Mucosa of rectum (tissue), 2 donors: ENCODE measurements at regions not wholly inside any gene's neighbourhood (a gene's known extent, or its start where the extent isn't known, plus 50 kb on each side); places are given as distances from the start of the nearest gene placed in this dataset.
A peak's percentile ranks its signal among the peaks of the same experiment; 100 is the strongest.

Source experiments
- H3K27ac ChIP-seq, 2 donors: one replicate each; pipeline ENCODE4 v1.7.0; 2013; ENCODE audit warnings: inconsistent platforms in 2 of 2, low read depth in 2 of 2, low read length in 2 of 2
- H3K27me3 ChIP-seq, 2 donors: one replicate each; pipeline ENCODE4 v1.7.0; 2013; ENCODE audit warnings: low read length in 2 of 2; ENCODE audit not compliant: control insufficient read depth in 2 of 2, insufficient read depth in 2 of 2
- H3K36me3 ChIP-seq, 2 donors: one replicate each; pipeline ENCODE4 v1.7.0; 2013; ENCODE audit warnings: low read length in 2 of 2; ENCODE audit not compliant: control insufficient read depth in 2 of 2, insufficient read depth in 2 of 2
- H3K4me1 ChIP-seq, 2 donors: one replicate each; pipeline ENCODE4 v1.7.0; 2013; ENCODE audit warnings: low read length in 2 of 2, mild to moderate bottlenecking in 1 of 2; ENCODE audit not compliant: control insufficient read depth in 2 of 2, insufficient read depth in 2 of 2
- H3K4me3 ChIP-seq, 2 donors: one replicate each; pipeline ENCODE4 v1.7.0; 2013; ENCODE audit warnings: low read length in 2 of 2
- H3K9ac ChIP-seq, 2 donors: one replicate each; pipeline ENCODE4 v1.7.0; 2013; ENCODE audit warnings: low read length in 2 of 2, low read depth in 1 of 2, mild to moderate bottlenecking in 1 of 2
- H3K9me3 ChIP-seq, 2 donors: one replicate each; pipeline ENCODE4 v1.7.0; 2013; ENCODE audit warnings: low read length in 2 of 2; ENCODE audit not compliant: control insufficient read depth in 2 of 2
- donor health status: healthy.
- donor health status: Normal muscosa, but diverticular disease.

DNA sequence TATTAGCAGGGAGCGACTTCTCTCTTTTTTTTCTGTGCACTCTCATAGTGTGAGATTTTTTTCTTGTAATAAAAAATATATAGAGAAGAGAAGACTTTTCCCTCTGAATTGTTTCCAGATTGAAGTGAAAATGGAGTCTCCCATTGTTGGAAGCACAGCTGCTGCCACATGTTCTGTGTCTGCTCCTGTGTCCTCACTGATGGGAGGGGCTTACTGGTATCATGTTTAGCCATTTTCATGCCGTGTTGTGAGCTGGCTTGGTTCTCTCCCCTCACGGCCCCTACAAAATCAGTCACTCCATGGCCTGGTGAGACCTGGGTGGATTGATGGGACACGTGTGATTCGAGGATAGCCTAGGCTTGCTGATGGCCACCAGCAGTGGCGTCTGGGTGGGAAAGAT lies 379.7 kb upstream of the DDHD1 start:
- H3K36me3 ChIP-seq, result no peaks in the 10 kb centered on the region
- no peaks in the 10 kb centered on the region for H3K27me3 ChIP-seq
- no peaks in the 10 kb centered on the region for H3K4me1 ChIP-seq
- H3K27ac ChIP-seq, result no peak overlapping the region
- no peak overlapping the region for H3K4me3 ChIP-seq
- no peaks in the 10 kb centered on the region for H3K9me3 ChIP-seq
- H3K9ac ChIP-seq, result no peak overlapping the region

DNA sequence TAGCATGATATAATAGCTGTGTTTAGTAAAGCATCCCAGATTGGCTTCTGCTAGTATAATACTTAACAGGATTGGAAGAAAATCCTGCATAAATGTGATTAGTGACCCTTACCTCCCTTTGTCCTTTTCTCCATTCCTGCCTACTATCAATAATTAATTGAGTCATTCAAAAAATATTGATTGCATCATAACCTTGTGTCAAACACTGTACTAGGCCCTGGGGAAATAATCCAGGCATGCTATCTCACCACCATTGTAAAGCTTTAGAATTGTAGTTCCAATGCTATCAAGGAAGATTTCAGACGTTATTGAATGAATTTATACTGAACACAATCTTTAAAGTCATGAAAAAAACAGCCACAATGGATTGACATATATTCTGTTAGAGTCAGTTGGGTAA lies 378.6 kb upstream of the DDHD1 start:
- H3K4me1 ChIP-seq, result no peaks in the 10 kb centered on the region
- no peak overlapping the region for H3K9ac ChIP-seq
- no peaks in the 10 kb centered on the region for H3K9me3 ChIP-seq
- H3K27ac ChIP-seq, result no peak overlapping the region
- H3K27me3 ChIP-seq, result no peaks in the 10 kb centered on the region
- no peaks in the 10 kb centered on the region for H3K36me3 ChIP-seq
- no peak overlapping the region for H3K4me3 ChIP-seq

DNA sequence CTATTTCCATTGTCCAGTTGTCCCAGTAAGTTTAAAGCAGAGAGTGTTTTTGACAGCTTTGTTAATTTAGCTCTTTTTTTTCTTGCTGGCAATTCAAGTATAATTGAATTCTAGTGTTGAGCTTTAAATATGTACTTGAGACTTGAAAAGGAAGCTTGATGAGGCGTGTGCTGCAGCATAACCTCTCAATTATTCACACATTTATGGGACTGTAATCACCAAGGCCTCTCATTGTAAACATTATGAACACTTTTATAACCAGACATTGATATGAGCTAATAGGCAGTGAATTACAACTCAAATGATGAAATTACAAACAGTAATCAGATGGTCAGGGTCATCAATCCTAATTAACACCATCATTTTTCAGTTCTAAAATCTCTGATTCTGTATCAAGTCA lies 378.0 kb upstream of the DDHD1 start:
- no peaks in the 10 kb centered on the region for H3K27me3 ChIP-seq
- H3K36me3 ChIP-seq, result no peaks in the 10 kb centered on the region
- H3K4me3 ChIP-seq, result no peak overlapping the region
- no peak overlapping the region for H3K9ac ChIP-seq
- no peaks in the 10 kb centered on the region for H3K4me1 ChIP-seq
- H3K9me3 ChIP-seq, result no peaks in the 10 kb centered on the region
- H3K27ac ChIP-seq, result no peak overlapping the region

DNA sequence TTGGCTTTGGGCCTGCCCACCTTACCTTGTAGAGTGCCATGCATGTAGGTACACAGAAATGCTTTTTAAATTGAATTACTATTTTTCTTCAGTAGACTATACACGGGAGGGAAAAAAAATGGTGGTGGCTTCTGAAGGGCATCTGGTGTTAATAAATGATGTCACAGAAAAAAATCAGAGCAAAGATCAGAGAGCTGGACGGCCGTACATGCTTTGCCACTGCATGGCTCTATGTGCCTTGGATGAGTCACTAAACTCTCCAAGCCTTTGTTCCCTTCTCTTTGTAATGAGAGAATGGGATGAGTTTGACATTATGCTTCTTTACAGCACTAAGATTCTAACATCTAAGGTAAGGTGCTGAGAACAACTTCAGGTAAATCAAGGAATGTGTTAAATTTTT lies 376.4 kb upstream of the DDHD1 start:
- Histone ChIP-seq H3K9ac (no peak overlapping the region), H3K4me3 (no peak overlapping the region), H3K4me1 (no peaks in the 10 kb centered on the region), H3K27me3 (no peaks in the 10 kb centered on the region), H3K27ac (no peak overlapping the region), H3K36me3 (no peaks in the 10 kb centered on the region), H3K9me3 (no peaks in the 10 kb centered on the region)

DNA sequence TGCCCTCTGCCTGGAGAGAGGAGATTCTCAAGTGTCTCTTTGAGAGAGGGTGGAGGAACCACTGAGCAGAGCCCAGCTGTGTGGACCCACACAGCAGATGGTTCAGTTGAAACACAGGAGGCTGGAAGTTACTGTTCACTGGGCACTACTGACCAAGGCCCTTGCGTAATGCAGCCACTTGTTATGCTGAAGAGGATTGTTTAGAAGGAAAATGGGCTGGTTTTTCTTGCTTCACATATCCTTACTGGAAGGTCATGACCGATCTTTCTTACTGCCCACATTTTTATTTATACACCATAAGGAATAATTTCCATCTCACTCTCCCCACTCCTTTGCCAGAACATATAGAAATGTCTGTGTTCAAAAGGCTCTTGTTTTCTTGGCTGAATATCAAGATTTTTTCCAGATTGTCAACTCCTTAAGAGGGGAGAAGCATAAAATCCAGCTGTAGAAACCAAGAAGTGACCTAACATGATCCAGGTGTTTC lies 375.1 kb upstream of the DDHD1 start:
- H3K9me3 ChIP-seq, result no peaks in the 10 kb centered on the region
- no peaks in the 10 kb centered on the region for H3K36me3 ChIP-seq
- no peak overlapping the region for H3K9ac ChIP-seq
- peak overlapping the region in 1 of 2 donors; percentile 3 for H3K27ac ChIP-seq
- H3K4me3 ChIP-seq, result no peak overlapping the region
- no peaks in the 10 kb centered on the region for H3K27me3 ChIP-seq
- no peaks in the 10 kb centered on the region for H3K4me1 ChIP-seq

DNA sequence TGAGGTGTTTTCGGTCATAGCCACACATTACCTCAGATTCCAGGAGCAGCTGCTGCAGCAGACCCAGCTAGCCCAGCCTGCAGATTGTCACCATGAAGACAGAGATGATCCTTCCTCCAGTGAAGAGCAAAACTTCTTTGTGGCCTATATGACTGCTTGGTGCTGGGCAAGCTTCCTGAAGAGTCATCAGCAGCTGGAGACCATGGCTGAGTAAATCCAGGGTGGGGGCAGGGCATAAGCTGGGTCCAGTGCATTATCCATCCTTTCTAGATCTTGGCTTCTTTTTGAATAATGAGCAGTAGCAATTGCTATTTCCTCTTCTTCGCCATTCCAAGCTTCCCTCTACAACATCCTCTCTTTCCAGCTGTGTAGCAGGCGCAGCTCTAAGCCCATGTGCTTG lies 373.1 kb upstream of the DDHD1 start:
- Histone ChIP-seq H3K4me3 (no peak overlapping the region), H3K9me3 (no peaks in the 10 kb centered on the region), H3K9ac (no peak overlapping the region), H3K4me1 (no peaks in the 10 kb centered on the region), H3K27me3 (no peaks in the 10 kb centered on the region), H3K27ac (peak overlapping the region in 1 of 2 donors; percentile 5), H3K36me3 (no peaks in the 10 kb centered on the region)

DNA sequence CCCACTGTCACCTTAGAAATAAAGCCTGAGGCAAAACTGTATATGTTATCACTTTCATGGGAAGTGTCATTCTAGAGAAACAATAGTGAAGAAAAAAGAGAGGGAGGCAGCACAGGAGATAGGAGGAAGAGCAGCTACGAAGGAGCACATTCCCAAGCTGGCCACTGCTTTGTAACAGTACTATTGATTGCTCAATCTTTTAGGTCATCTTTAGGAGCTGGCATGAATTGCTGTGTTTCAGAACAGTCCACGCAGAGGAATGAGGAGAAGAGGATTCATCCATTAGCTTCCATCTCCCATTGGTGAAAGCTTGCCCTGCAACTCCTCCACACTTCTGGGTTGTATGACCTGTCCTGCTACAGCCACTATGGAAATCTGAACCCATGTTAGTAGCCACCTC lies 372.5 kb upstream of the DDHD1 start:
- Histone ChIP-seq H3K9me3 (no peaks in the 10 kb centered on the region), H3K9ac (no peak overlapping the region), H3K36me3 (no peaks in the 10 kb centered on the region), H3K4me3 (no peak overlapping the region), H3K27ac (no peak overlapping the region), H3K4me1 (no peaks in the 10 kb centered on the region), H3K27me3 (no peaks in the 10 kb centered on the region)

DNA sequence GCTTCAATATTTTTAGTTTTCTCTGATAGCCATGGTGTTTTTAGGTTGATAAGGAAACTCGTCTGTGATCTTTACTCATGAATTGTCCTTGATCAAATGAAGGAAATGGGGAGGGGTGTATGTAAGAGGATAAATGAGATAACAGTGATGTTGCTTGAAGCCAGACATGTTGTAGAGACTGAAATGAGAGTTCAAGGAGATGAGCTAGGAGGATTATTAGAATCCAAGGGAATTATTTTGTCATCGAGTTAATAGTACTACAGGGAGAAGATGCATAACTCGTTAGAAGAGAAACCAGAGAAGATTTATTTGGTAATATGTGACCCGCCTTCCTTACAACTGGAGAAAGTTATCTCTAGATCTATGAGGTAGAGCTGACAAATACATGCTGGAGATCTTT lies 371.3 kb upstream of the DDHD1 start:
- Histone ChIP-seq H3K27me3 (no peaks in the 10 kb centered on the region), H3K4me3 (no peak overlapping the region), H3K27ac (no peak overlapping the region), H3K9ac (no peak overlapping the region), H3K36me3 (no peaks in the 10 kb centered on the region), H3K4me1 (no peaks in the 10 kb centered on the region), H3K9me3 (no peaks in the 10 kb centered on the region)

DNA sequence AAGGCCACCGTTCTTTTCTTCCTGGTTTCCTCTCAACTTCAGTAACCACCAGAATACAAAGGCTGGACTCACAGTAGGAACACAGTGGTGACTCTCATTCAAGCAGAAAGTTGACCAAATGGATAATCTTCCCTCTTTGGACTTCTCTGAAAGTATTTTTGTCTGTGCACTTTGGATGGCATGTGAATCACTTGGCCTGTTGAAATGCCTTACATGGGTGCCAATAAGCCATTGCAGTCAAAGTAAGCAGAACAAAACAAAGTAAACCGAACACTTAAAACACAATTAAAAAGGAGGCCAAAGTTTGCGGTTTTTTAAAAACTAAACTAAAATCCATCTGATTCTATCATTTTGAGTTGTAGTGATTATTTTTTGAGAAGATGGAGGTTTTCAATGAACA lies 370.1 kb upstream of the DDHD1 start:
- H3K9me3 ChIP-seq, result no peaks in the 10 kb centered on the region
- no peak overlapping the region for H3K9ac ChIP-seq
- no peaks in the 10 kb centered on the region for H3K27me3 ChIP-seq
- H3K4me3 ChIP-seq, result no peak overlapping the region
- H3K27ac ChIP-seq, result no peak overlapping the region
- H3K4me1 ChIP-seq, result no peaks in the 10 kb centered on the region
- H3K36me3 ChIP-seq, result no peaks in the 10 kb centered on the region

DNA sequence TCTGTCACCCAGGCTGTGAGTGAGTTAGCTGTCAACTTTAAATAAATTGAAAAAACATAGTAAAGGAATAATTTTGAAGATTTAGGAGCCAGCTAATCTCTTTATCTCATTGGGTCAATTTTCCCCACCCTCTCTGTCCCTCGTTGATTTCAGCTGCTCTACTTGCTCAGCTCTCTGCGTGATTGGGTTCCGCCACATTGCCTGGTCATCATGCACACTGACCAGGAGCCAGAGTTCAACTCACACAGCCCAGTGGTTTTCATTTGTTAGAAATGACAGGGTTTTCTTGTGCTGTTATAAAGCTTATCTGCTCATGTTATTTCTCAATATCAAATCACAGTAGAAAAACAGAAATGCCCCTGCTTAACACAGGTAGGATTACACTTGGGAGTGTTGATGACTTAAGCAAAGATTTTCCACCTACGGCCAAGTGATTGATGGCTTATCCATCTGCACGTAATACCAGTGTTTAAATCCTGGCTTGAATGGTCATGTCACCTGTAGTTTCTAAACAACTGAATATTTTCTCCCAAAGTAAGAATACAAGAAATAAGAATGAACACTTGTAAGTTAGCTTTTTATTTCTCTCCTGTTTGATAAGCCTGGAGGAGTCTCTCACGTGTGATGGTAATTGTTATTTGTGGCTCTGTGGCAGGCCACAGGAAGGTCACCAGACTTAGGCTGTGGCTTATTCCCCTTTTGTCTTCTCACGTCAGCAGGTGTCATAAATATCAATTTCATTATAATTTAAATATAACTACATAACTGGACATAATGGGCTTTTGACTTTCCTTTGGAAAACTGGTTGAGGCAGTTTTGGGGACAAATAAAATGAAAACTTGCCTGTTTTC lies 367.2 kb upstream of the DDHD1 start:
- peaks cover 0 to 3% of the 10 kb centered on the region in 2 donors for H3K4me1 ChIP-seq
- no peak overlapping the region for H3K9ac ChIP-seq
- H3K27me3 ChIP-seq, result no peaks in the 10 kb centered on the region
- H3K4me3 ChIP-seq, result no peak overlapping the region
- no peak overlapping the region for H3K27ac ChIP-seq
- no peaks in the 10 kb centered on the region for H3K36me3 ChIP-seq
- H3K9me3 ChIP-seq, result no peaks in the 10 kb centered on the region
